ENCODE measurements at regions not wholly inside any gene's neighbourhood (a gene's known extent, or its start where the extent isn't known, plus 50 kb on each side); places are given as distances from the start of the nearest gene placed in this dataset.

- TF ChIP-seq POLR2A (IDR thresholded peaks at IDR 0.05) (no peak), CTCF (IDR thresholded peaks at IDR 0.05) (no peak)
Measured at GRCh38 chr1:8127171-8127641, 101.1 kb upstream of the ERRFI1 start.

Data from ovary (tissue), 3 donors.